Peyer's patch (tissue), 4 donors: ENCODE measurements at regions not wholly inside any gene's neighbourhood (a gene's known extent, or its start where the extent isn't known, plus 50 kb on each side); places are given as distances from the start of the nearest gene placed in this dataset.

Experiments
- POLR2A ChIP-seq, 2 donors: fragments of 450-650 bp; IDR thresholded peaks; one replicate each; pipeline ENCODE4 v1.5.1; 2017; ENCODE audit warnings: antibody characterized with exemption in 2 of 2, mild to moderate bottlenecking in 2 of 2, moderate library complexity in 2 of 2
- TF ChIP-seq, protein P1 (sequence below), 6 experiments: fragments of 450-650 bp in 4 of 6; fragments of 200-600 bp in 2 of 6; sonication (generic) in 1 of 6; IDR thresholded peaks; one replicate each; pipeline ENCODE4 v1.5.1; 2017 to 2019; ENCODE audit warnings: antibody characterized with exemption in 6 of 6, mild to moderate bottlenecking in 3 of 6, moderate library complexity in 1 of 6

DNA sequence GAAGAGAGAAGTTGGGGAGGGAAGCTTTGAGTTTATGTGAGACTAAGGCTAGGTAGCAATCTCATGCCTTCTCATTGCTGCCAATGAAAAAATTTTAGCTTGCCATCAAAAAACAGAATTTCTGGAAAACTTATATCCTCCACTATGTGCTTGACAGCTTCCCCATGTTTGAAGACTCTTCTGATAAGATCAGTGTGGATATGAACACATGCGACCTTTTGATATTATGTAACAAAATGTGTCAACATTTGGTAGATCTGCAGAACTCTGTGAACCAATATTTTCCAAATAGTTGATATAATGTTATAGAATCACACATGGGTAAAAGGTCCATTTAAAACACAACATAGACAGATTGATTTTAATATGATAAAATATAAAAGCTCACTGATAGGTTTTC lies 380.9 kb upstream of the PROK2 start:
- TF ChIP-seq, protein P1, sequence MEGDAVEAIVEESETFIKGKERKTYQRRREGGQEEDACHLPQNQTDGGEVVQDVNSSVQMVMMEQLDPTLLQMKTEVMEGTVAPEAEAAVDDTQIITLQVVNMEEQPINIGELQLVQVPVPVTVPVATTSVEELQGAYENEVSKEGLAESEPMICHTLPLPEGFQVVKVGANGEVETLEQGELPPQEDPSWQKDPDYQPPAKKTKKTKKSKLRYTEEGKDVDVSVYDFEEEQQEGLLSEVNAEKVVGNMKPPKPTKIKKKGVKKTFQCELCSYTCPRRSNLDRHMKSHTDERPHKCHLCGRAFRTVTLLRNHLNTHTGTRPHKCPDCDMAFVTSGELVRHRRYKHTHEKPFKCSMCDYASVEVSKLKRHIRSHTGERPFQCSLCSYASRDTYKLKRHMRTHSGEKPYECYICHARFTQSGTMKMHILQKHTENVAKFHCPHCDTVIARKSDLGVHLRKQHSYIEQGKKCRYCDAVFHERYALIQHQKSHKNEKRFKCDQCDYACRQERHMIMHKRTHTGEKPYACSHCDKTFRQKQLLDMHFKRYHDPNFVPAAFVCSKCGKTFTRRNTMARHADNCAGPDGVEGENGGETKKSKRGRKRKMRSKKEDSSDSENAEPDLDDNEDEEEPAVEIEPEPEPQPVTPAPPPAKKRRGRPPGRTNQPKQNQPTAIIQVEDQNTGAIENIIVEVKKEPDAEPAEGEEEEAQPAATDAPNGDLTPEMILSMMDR (IDR thresholded peaks at IDR 0.05), result no peak
- TF ChIP-seq POLR2A (IDR thresholded peaks at IDR 0.05), result no peak
